Activated naive CD4-positive, alpha-beta T cell treated with anti-CD3 and anti-CD28 coated beads, Interleukin-2, amount 50 U/mL, for 16 hours (primary cell): ENCODE measurements at regions not wholly inside any gene's neighbourhood (a gene's known extent, or its start where the extent isn't known, plus 50 kb on each side); places are given as distances from the start of the nearest gene placed in this dataset.
"Not testable (repeated sequence)": the region's sequence is repeated elsewhere in the genome, so short reads cannot be mapped to it uniquely, and the experiment has no call there.

ENCODE experiments used
- DNase-seq: peaks from one replicate; pipeline ENCODE4 v3.0.0-alpha.2; 2020

DNA sequence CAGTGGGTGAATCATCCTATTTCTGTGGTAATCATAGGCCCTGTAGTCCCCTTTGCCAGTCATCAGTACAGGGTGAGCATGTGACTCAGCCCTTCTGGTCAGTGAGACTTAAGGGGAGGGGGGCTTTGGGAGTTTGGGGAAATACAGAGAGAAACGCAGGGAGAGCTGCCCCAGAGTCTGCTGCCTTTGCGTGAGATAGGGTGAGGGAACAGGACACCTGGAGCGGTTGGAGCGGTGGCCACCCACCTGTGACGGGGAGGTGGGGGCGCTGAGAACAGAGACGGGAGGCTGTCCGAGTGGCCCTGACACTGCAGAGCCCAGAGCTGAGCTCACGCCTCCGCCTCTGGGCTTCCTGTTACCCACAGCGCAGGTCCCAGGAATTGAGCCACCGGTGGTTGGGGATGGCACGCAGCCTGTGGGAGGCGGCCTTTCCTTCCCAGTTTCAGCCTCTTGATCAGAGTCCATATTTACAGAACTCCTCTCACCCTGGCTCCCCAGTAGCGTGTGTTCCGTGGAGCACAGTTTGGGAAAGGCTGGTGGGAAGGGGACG lies 92.0 kb upstream of the ERCC6L2 start:
- no peak for DNase-seq

DNA sequence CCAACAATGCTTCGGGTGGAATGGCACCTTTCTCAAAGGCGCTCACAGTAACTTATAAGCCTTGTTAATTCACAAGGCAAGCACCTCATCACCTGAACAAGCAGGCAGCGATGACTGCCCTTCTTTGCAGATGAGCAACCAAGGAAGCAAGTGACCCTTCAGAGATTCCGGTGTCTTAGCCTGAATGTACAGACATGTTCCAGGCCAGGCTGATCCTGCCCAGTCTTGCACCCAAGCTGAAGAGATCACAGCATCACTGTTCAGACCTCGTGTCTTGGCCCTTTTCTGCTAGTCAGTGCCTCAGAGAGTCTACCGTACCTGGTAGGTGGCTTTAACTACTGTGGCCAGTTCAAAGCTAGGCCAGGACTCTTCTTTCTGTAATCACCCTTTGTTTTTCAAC lies 94.7 kb upstream of the ERCC6L2 start:
- DNase-seq: no peak

DNA sequence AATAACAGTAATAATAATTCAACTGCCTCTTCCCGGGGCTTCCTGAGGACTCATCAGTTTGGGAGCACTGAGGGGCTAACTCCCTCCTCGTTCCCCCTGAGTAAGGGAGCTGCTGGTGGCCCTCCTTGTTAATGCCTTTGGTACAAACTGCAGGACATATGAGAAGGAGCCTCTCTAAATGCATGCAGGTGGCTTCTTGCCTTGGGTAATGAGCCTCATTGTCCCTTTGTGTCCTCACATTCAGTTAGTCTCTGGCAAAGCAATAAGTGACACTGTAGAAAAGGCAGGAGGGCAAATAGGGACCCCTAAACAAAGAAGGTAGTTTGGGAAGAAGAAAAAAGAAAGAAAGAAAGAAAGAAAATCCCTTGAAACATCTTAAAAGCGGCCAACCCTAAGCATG lies 95.4 kb upstream of the ERCC6L2 start:
- DNase-seq: no peak

DNA sequence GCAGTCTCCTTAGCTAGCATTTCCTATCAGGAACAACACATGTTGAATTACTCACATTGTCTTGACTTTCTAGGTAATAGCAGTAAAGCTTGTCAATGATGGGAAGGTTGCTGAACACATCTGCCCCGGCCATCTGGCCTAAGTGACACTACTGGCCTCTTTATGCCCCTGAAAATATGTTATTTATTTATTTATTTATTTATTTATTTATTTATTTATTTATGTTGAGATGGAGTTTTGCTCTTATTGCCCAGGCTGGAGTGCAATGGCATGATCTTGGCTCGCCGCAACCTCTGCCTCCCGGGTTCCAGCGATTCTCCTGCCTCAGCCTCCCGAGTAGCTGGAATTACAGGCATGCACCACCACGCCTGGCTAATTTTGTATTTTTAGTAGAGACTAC lies 95.9 kb upstream of the ERCC6L2 start:
- not testable (repeated sequence) for DNase-seq

DNA sequence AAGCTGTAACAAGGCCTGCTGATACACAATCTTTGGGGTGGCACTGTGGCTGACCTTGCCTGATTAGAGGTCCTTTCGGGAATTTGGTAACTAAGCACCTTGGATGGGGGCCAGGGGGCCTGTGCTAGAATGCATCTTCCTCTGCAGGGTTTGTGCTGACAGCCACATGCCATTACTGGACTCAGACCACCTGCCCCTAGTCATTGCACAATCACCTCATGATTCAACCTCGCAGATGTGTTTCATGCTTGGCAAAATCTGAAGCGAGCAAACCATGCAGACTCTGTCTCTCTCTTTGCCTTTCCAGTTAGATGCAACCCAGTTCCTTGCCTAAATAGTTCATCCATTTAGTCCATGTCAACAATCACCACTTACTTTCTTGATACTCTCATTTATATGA lies 96.5 kb upstream of the ERCC6L2 start:
- no peak for DNase-seq

DNA sequence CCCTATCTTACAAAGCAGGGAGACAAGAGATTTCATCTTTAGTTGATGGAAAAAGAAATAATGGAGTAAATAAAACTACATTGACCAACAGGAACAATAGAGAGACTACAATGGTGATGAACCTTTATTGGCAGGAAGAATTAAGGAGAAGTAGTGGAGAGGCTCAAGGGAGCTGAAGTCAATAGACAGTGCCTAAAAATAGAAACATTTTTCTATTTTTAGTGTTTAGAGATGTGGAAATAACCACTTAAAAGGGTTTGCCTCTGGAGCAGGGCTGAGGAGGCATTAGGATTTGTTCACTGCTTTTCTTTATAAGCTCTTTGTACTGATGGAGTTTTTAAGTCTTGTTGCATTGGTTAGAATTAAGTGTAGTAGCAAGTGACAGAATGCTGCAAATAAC lies 98.4 kb upstream of the ERCC6L2 start:
- no peak for DNase-seq

DNA sequence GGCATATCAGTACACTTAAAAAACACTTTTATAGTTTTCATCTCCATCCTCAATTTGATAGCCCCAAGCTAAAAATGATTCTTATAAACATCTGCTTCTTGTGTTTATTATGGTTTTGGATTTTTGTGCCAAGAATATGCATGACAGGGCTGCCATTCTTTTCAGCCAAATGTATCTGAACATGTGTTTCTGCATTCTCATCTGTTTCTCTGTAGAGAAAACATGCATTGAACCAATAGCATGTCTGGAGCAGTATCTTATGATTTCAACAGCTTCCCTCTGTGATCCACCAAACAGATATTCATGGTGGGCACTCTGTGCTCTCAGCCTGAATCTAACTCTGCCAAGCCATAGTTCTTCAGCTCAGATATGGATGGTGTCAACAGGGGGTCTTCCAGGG lies 99.3 kb upstream of the ERCC6L2 start:
- no peak for DNase-seq

DNA sequence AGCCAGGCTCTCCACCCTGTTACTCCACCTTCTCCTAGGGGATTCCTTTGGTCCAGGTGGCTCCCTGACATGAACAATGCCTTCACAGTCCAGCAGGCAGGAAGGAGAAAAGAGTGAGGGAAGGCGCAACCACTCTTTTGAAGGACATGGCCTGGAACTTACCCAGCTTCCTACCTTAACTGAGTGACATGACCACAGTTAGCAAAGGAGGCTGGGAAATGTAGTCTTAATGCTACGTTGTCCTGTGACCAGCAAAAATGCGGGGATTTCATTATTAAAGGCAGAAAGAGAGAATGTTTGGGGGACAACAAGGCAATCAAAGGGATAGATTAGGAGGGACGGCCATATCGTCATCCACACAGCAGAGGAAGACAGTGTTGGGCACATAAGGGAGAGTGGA lies 100.3 kb upstream of the ERCC6L2 start:
- no peak for DNase-seq

DNA sequence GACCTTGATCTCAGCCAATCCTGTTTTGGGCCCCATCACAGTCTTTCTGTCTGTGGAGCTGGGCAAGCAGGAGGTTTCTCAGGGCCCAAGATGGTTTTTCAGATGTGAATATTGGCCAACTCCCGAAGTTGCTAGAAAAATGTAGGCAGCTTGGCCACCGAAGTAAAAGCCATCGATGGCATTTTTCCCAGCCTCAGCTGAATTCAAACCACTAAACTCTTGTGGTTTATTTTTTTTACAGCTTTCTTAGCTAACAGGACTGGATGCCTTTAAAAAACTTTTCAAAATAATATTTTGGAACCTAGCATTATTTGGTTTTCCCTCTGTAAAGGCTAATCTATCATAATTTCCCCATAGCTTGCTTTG lies 102.5 kb upstream of the ERCC6L2 start:
- no peak for DNase-seq

DNA sequence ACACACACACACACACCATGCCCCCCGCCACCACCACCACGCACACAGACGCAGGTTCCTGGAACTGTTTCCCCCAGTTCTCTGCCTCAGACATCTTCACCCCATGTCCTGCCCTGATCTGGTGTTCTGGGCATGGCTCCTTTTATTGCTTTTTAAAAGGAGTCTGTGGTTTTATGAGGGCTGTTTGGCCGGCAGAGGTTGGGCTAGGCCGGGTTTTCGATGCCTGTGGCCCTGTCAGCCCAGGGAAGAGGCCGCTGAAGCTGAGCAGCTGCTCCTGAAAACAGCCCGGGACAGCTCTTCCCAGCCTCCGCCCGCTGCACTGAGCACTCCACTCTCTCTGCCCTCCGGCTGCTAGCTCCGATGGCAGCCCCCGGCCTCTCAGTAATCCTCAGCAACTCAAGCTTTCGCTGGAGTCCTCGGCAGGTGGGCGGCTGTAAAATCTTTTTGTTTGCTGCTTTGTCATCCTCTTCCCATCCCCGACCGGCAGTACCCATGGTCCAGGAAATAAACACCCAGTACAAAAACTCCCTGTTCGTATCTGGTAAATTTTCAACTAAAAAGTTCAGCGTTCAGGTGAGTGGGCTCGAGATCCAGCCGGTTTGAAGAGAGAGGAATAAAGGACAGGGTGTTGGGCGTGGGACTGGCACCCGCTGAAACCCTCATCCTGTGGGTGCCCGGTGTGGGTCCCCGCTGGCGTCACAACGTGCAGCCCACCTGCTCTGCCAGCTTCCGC lies 103.0 kb upstream of the ERCC6L2 start:
- DNase-seq: no peak

DNA sequence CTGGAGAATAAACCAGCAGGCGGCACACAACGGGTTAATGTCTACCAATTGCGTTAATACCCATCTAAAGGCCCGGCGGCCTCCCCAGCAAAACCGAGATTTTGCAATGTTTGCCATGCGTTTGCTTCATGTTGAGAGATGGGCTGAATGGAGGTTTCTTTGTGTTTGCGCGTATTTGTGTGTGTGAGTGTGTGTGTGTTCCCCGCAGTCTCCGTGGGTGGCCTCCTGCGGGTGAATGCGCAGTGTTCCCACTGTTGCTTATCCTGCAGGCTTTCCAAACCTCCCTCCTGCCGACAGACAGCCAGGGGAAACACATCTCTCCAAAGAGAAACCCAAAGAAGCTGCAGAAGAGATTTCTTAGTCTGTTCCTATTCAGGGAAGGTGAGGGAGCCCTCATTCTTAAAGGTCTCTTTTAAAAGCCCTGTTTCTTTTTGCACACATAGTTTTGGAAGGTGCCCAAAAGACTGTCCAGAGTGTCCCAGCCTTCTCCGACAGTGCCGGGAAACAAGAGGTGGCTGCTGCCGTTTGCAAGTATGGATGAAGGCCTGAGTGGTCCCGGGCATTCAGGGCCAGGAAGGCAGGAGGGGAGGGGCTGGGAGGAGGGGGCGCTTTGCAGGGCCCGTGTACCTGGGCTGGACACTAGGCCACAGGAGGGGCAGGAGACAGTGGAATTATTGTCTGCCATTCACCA lies 103.8 kb upstream of the ERCC6L2 start:
- DNase-seq: no peak

DNA sequence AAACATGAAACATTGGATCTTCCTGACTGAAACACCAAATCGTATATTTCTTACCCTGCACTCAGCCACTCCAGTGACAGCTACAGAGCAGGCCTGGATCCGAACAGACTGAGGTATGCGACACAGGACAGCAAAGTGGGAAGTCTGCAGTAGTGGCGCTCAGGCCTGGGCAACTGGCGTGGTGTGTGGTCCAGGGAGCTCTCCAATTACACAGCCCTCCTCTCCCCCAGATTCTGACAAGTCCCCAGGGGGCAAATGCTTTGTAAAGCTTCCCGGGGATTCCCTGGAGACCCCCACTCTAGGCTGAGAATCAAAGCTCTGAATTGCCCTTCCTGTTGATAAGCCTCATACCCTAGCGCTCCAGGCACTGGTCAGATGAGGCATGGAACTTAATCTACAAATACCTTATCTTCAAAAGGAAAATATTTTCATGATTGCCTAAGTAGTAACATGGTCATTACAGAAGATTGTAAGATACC lies 104.8 kb upstream of the ERCC6L2 start:
- no peak for DNase-seq

DNA sequence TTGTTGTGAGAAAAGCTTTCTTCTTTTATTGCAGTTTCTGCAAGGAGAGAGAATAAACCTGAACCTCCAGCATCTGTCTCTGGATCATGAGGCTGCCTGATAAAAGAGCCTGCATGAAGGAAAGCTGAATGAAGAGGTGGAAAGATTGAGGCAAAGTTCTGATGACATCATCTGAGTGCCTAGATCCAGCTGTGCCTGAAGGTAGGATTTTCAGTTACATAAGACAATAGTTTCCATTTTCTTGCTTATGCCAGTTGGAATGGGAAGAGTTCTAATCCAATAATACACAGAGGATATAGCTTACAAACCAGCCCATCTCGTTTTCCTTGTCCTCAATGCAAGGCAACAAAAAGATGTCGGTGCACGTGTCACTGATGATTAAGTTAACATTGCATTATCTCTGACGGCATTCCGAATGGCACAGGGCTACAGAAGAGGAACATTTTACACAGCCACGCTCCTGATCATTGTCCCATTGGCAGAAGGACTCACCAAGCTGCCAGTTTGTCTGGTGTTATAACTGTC lies 105.5 kb upstream of the ERCC6L2 start:
- no peak for DNase-seq

DNA sequence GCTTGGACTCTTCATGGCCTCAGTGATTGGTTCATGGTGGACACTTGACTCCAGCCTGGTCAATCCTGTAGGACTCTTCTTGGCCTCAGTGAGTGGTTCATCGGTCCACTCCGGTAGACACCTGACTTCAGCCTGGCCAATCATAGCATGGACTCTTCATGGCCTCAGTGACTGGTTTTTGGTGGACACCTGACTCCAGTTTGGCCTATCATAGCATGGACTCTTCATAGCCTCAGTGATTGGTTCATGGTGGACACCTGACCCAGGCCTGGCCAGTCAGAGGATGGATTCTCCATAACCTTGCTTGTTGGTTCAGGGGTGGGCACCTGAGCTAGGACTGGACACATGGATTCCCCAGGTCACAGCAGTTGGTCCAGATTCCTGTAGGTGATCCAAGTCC lies 106.0 kb upstream of the ERCC6L2 start:
- DNase-seq: no peak

DNA sequence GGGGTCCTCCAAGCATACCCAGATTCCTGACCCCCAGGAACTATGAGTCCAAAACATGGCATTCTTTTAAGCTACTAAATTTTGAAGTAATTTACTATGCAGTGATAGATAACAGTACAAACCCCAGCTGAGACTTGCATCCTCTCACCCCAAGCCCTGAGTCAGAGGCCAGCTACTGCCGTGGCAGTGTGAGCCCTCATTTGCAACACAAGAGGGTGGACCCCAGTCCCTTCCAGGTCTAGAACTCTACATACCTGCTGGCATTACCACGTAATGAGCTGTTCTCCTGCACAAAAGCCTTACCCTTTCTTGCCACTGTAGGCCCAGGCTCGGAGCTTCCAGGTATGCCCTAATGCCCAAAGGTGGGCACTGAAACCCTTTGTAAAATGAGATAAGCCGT lies 108.6 kb upstream of the ERCC6L2 start:
- DNase-seq: no peak

DNA sequence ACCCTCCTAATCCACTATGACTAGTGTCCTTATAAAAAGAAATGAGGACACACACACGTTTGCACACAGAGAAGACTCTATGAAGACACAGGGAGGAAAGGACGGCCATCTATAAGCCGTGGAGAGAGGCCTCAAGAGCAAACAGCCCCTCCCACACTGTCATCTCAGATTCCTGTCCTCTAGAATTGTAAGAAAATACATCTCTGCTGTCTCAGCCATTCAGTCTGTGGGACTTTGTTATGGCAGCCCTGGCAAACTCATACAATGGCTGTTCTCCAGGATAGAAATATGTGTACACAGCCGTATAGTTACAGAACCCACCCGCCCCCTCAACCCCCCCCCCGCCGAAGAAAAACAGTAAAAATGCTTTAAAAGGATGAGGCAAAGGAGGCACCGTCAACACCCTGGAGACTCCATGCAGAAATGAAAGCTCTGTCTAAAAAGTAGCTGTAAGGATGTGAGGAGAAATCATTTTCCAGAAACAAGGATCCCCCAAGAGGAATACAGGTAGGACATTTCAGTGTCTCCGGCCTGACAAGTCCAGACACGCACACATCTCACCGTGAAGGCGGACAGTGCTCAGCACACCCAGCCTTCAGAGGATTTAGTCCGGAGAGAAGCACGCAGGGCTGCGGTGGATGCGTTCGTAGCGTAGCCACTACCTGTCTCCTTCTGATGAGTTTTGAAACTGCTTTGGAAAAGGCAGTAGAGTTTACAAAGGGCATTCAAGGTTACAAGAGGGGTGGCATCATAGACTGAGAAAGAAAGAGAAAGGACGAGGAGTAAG lies 110.8 kb upstream of the ERCC6L2 start:
- DNase-seq: no peak

DNA sequence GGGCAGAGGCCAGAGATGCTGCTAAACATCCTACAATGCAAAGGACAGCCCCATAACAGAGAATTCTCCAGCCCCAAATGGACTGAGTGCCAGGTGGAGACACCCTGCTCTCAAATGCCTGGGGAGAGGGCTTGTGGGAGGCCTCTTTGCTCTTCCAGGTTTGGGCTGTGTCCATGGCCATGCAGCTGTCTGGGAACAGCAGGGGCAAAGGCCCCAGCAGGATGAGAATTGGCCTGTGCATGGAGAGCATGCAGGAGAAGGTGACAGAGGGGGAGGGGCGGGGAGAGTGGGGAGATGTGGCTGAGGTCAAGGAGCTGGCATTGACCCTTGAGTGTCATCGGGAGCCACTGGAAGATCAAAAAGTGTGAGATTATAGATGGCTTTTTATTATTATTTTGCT lies 111.5 kb upstream of the ERCC6L2 start:
- no peak for DNase-seq

DNA sequence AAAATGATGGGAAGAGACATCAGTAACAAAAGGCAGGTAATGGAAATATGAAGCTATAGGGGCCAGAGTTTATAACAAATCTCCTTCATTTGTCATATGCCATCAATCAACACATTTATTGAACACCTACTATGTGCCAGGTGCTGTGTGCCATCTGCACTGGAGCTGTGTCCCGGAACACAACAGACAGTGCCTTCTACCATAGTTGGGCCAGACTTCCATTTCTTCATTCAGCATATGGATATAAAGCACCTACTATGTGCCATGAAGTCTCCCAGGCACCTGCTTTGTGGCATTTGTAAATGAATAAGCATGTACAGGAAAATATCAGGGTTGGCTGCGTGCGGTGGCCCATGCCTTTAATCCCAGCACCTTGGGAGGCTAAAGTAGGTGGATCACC lies 112.5 kb upstream of the ERCC6L2 start:
- DNase-seq: no peak

DNA sequence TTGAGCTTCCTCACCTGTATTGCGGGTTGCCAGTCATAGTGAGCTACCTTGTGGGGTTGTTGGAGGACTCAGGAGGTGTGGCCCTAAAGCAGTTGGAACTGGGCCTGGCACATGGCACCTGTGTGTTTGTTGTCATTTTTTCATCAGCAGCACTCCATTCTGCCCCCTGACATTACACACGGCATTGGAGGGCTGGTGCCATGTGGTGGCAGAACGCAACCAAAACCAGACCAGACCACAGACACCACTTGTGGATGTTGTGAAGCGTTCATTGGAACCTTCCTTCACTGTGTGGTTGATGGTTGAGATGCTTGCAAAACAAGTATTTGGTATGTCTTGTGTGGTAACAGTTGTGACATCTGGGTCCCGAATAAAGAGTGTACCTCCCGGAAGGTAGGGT lies 113.2 kb upstream of the ERCC6L2 start:
- DNase-seq: no peak

DNA sequence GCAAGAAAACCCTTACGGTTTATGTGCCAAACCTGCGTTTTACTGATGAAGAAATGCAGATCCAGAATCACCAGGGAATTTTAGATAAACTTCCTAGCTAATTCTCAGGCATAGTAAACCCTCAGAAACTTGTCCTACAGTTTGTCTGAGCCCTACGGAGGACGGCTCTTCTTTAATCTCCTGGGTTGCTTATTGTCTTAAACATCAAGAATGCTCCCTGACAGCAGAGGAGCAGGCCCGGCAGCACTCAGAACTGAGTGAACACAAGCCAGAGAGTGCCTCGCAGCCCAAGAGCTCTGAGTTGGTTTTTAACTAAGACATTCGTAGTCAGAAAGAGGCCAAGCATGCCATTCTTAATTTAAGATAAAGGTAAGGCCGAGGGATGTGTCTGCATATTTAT lies 114.7 kb upstream of the ERCC6L2 start:
- DNase-seq: no peak

DNA sequence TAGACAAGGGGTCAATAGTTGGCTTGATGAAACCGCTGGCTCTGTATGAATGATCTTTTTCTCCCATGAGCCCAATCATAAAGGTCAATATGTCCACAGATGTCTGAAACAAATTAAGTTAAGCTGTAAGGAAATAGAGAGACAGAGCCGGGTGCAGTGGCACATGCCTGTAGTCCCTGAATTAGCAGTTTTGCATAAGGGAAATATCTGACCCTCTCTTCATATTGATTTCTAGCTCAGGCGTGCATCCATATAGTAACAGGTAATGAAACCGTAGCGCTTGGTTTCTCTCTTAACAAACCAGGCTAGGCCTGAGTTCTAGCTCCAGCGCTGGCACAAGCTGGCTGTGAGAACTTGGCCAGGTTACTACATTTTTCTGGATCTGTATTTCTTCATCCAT lies 118.1 kb upstream of the ERCC6L2 start:
- DNase-seq: no peak

DNA sequence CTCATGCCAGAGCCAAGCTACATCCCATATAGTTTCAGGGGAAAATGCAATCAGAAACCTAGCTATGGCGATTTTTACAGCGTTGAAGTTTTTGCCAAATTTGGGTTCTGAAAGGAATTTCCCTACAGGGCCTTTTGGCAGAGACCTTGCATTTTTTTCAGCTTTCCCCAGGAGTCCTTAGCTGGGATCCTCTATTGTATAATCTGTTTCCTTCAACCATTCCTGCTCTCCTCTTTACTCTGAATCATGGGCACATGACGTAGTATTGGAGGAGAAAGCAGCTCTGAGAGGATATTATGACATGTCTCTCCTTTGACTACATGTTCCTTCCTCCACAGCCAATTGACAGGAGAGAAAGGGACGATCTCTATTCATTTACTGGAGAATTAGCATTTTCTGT lies 118.5 kb upstream of the ERCC6L2 start:
- DNase-seq: no peak

DNA sequence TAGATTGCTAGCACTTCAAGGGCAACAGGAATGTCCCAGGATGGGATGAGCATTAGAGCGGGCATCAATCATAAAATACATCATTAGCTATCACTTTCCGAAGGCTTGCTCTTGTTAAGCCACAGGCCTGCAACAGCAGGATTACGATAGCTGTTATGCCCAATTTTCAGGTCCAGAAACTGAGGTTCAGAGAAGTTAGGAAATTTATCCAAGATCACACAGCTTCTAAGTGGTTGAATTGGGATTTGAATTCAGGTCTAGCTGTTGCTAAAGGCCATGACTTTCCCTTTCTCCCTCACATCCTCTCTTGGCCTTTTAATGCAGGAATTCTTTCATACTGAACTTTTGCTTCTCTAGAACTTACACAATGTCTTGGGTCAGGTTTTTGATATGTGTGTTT lies 119.4 kb upstream of the ERCC6L2 start:
- DNase-seq: no peak

DNA sequence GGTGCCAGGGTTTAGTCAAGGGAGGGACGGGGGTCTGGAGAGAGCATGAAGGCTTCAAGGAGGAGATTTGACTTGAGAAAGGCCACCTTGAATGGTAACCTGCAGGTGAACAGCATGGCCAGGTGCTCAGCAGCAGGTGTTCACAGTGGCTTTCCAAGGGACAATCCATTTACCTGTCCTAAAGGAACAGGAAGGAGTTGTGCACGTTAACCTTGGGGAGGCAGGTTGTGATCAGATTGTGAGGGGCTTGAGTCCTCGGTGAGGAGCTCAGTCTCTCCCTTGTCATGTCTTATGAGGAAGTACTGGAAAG lies 120.1 kb upstream of the ERCC6L2 start:
- no peak for DNase-seq
